Osteocyte (in vitro differentiated cells): ENCODE measurements at regions not wholly inside any gene's neighbourhood (a gene's known extent, or its start where the extent isn't known, plus 50 kb on each side); places are given as distances from the start of the nearest gene placed in this dataset.
"Not testable (repeated sequence)": the region's sequence is repeated elsewhere in the genome, so short reads cannot be mapped to it uniquely, and the experiment has no call there.

ENCODE experiments used
- DNase-seq: peaks from one replicate; pipeline ENCODE4 v3.0.0; 2021; ENCODE audit warnings: mixed read lengths; ENCODE audit not compliant: unreplicated experiment; ENCODE audit errors: extremely low spot score
- H3K27ac Mint-ChIP-seq: one replicate; pipeline ENCODE4 v1.8.0; 2021; ENCODE audit warnings: mild to moderate bottlenecking, mixed read lengths; ENCODE audit not compliant: unreplicated experiment
- H3K27me3 Mint-ChIP-seq: one replicate; pipeline ENCODE4 v1.8.0; 2021; ENCODE audit warnings: mixed read lengths; ENCODE audit not compliant: unreplicated experiment
- H3K36me3 Mint-ChIP-seq: one replicate; pipeline ENCODE4 v1.8.0; 2021; ENCODE audit warnings: mixed read lengths; ENCODE audit not compliant: unreplicated experiment
- H3K4me1 Mint-ChIP-seq: one replicate; pipeline ENCODE4 v1.8.0; 2021; ENCODE audit warnings: mixed read lengths; ENCODE audit not compliant: unreplicated experiment
- H3K4me3 Mint-ChIP-seq: one replicate; pipeline ENCODE4 v1.8.0; 2021; ENCODE audit warnings: mild to moderate bottlenecking, moderate library complexity, mixed read lengths; ENCODE audit not compliant: unreplicated experiment
- H3K9me3 Mint-ChIP-seq: one replicate; pipeline ENCODE4 v1.8.0; 2021; ENCODE audit warnings: mixed read lengths; ENCODE audit not compliant: unreplicated experiment
- CTCF ChIP-seq: fragments of 200-600 bp; sonication (generic); IDR thresholded peaks from 2 replicates; pipeline ENCODE4 v1.5.0; 2021; ENCODE audit warnings: antibody characterized with exemption, mild to moderate bottlenecking, moderate library complexity

- no peaks in the 10 kb centered on the region for H3K4me1 Mint-ChIP-seq
- no peak for TF ChIP-seq CTCF
- no peaks in the 10 kb centered on the region for H3K27me3 Mint-ChIP-seq
- peaks cover 24% of the 10 kb centered on the region for H3K9me3 Mint-ChIP-seq
- H3K27ac Mint-ChIP-seq, result no peak overlapping the region
- no peak for DNase-seq
- H3K36me3 Mint-ChIP-seq, result no peaks in the 10 kb centered on the region
- H3K4me3 Mint-ChIP-seq, result no peak overlapping the region
Observed at GRCh38 chr7:49708590-49708989, 64.8 kb upstream of the VWC2 start.

GRCh38 chr7:49711072-49711723 is 62.2 kb upstream of the VWC2 start:
- not testable (repeated sequence) for H3K36me3 Mint-ChIP-seq, H3K27me3 Mint-ChIP-seq, H3K27ac Mint-ChIP-seq, DNase-seq, H3K4me1 Mint-ChIP-seq, H3K4me3 Mint-ChIP-seq
- peaks cover 20% of the 10 kb centered on the region for H3K9me3 Mint-ChIP-seq

- Mint-ChIP-seq H3K36me3 (no peaks in the 10 kb centered on the region), H3K9me3 (peaks cover 5% of the 10 kb centered on the region), H3K4me3 (no peak overlapping the region), H3K27ac (no peak overlapping the region), H3K4me1 (no peaks in the 10 kb centered on the region), H3K27me3 (no peaks in the 10 kb centered on the region)
- DNase-seq, result no peak
- TF ChIP-seq CTCF, result no peak
Observed at GRCh38 chr7:49714182-49714581, 59.3 kb upstream of the VWC2 start.

GRCh38 chr7:49715486-49715885 is 58.0 kb upstream of the VWC2 start:
- Mint-ChIP-seq H3K27ac (no peak overlapping the region), H3K4me3 (no peak overlapping the region), H3K4me1 (no peaks in the 10 kb centered on the region), H3K9me3 (peaks cover 9% of the 10 kb centered on the region), H3K27me3 (no peaks in the 10 kb centered on the region), H3K36me3 (no peaks in the 10 kb centered on the region)
- TF ChIP-seq CTCF, result no peak
- DNase-seq, result no peak

- H3K4me1 Mint-ChIP-seq, result no peaks in the 10 kb centered on the region
- no peak overlapping the region for H3K27ac Mint-ChIP-seq
- H3K4me3 Mint-ChIP-seq, result no peak overlapping the region
- no peak for TF ChIP-seq CTCF
- H3K27me3 Mint-ChIP-seq, result no peaks in the 10 kb centered on the region
- H3K36me3 Mint-ChIP-seq, result no peaks in the 10 kb centered on the region
- H3K9me3 Mint-ChIP-seq, result peaks cover 13% of the 10 kb centered on the region
- DNase-seq, result no peak
Observed at GRCh38 chr7:49717547-49717946, 55.9 kb upstream of the VWC2 start.

- no peak for TF ChIP-seq CTCF
- no peak for DNase-seq
- Mint-ChIP-seq H3K4me1 (no peaks in the 10 kb centered on the region), H3K36me3 (no peaks in the 10 kb centered on the region), H3K4me3 (no peak overlapping the region), H3K27me3 (no peaks in the 10 kb centered on the region), H3K9me3 (peaks cover 8% of the 10 kb centered on the region), H3K27ac (no peak overlapping the region)
Observed at GRCh38 chr7:49718760-49719159, 54.7 kb upstream of the VWC2 start.
